ENCODE measurements at regions not wholly inside any gene's neighbourhood (a gene's known extent, or its start where the extent isn't known, plus 50 kb on each side); places are given as distances from the start of the nearest gene placed in this dataset.
"Not testable (repeated sequence)": the region's sequence is repeated elsewhere in the genome, so short reads cannot be mapped to it uniquely, and the experiment has no call there.

DNA sequence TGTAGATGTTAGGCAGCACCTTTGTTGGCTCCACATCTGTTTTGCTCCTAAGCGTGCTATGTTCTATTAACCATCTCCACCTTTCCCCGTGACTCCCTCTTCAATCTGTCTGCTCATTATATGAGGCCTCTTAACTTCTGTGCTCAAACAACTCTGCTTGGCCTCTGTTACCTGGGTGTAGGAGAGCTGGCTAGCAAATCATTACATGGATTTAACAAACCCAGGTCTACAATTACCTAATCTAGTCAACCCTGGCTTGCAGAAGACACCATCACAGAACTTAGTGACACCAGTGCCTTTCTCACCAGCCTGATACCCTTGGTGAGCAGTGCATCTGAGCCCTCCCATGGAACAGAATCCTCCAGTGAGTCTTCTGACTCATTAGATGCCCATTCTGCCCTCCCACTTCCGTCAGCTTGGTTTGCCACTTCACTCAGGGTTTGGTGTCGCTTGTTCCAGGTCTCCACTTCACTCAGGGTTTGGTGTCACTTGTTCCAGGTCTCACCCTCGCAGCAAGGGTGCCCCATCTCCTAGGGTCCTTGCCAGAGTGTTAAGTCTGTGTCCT, 92.0 kb upstream of the KIF26B start:
- H3K27ac ChIP-seq (ENCODE audit: low read length), result no peak overlapping the region
- peaks cover 9% of the 10 kb centered on the region for H3K4me1 ChIP-seq (ENCODE audit: control insufficient read depth, insufficient read depth, low read length)
- H3K27me3 ChIP-seq (ENCODE audit: control insufficient read depth in 1 of 2, insufficient read depth in 2 of 2, low read length in 2 of 2), result no peaks in the 10 kb centered on the region
- no peak overlapping the region for H3K9ac ChIP-seq (ENCODE audit: low read length in 2 of 2)
- H3K36me3 ChIP-seq (ENCODE audit: control insufficient read depth in 2 of 2, insufficient read depth in 2 of 2, low read length in 2 of 2), result no peaks in the 10 kb centered on the region
- no peak overlapping the region for H3K4me3 ChIP-seq (ENCODE audit: low read length in 2 of 2)
- no peaks in the 10 kb centered on the region for H3K9me3 ChIP-seq (ENCODE audit: control insufficient read depth in 2 of 2, low read length in 2 of 2)

DNA sequence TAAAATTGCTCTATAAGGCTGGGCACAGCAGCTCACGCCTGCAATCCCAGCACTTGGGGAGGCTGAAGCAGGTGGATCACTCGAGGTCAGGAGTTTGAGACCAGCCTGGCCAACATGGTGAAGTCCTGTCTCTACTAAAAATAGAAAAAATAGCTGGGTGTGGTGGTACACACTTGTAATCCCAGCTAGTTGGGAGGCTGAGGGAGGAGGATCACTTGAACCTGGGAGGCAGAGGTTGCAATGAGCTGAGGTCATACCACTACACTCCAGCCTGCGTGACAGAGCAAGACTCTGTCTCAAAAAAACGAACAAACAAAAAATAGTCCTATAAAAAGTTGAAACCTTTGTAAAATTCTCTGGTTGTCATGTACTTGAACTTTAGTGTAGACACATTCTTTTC, 93.0 kb upstream of the KIF26B start:
- not testable (repeated sequence) for H3K9me3 ChIP-seq (ENCODE audit: control insufficient read depth in 2 of 2, low read length in 2 of 2); H3K27me3 ChIP-seq (ENCODE audit: control insufficient read depth in 1 of 2, insufficient read depth in 2 of 2, low read length in 2 of 2); H3K4me1 ChIP-seq (ENCODE audit: control insufficient read depth, insufficient read depth, low read length); H3K27ac ChIP-seq (ENCODE audit: low read length); H3K9ac ChIP-seq (ENCODE audit: low read length in 2 of 2); H3K4me3 ChIP-seq (ENCODE audit: low read length in 2 of 2); H3K36me3 ChIP-seq (ENCODE audit: control insufficient read depth in 2 of 2, insufficient read depth in 2 of 2, low read length in 2 of 2)

DNA sequence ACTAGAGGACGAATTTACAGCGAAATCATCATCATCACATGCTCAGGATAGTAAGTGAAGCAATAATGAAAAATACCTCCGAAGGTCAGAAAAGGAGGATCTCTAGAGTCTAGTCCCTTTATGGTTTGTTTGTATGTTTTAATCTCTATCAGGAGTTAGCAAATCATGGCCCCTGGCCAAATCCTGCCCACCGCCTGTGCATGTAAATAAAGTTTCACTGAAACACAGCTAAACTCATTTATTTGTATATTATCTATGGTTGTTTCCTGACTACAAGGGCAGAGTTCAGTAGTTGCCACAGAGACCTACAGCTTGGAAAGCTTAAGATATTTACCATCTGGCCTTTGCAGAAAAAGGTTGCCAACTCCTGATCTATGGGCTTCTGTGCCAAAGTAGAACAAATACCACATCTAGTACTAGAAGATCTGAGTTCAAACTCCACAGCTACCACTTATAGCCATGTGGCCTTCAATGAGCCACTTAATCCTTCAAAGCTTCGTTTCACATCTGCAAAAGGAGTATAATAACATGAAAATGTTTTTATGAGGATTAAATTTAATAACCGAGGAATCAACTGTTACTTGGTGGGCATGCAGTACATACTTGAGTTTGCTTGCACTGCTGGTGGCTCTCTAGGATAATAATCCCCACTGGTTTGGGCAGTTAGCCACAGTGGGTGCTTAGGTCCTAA, 94.0 kb upstream of the KIF26B start:
- H3K9me3 ChIP-seq (ENCODE audit: control insufficient read depth in 2 of 2, low read length in 2 of 2), result no peaks in the 10 kb centered on the region
- H3K36me3 ChIP-seq (ENCODE audit: control insufficient read depth in 2 of 2, insufficient read depth in 2 of 2, low read length in 2 of 2), result no peaks in the 10 kb centered on the region
- no peak overlapping the region for H3K27ac ChIP-seq (ENCODE audit: low read length)
- H3K4me3 ChIP-seq (ENCODE audit: low read length in 2 of 2), result no peak overlapping the region
- peaks cover 9% of the 10 kb centered on the region for H3K4me1 ChIP-seq (ENCODE audit: control insufficient read depth, insufficient read depth, low read length)
- no peak overlapping the region for H3K9ac ChIP-seq (ENCODE audit: low read length in 2 of 2)
- no peaks in the 10 kb centered on the region for H3K27me3 ChIP-seq (ENCODE audit: control insufficient read depth in 1 of 2, insufficient read depth in 2 of 2, low read length in 2 of 2)

DNA sequence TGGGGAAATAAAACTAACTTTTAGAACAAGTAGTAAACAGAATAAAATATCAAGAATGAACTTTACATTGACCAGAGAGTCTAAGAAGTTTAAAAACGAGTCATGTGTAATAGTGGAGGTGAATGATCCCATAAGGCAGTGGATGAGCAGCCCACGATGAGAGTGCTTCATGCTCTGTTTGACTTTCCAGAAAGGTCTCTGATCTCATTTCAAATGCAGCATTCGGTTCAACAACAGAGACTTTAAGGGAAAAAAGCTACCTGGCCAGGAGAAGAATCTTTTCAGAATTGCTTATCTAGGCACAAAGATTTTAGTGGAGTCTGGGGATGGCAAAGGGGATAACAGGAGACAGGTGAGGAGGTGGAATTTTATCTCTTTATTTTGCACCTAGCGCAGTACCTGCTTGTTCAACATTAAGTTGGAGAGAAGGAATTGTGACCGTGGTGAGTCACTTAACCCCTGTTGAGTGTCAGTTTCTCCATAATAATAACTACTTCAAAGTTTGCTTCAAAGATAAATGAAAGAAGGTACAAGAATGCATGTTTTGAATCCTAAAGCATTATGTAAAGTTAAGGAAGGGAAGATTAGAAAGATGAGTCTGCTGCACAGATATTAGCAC, 94.9 kb upstream of the KIF26B start:
- no peaks in the 10 kb centered on the region for H3K36me3 ChIP-seq (ENCODE audit: control insufficient read depth in 2 of 2, insufficient read depth in 2 of 2, low read length in 2 of 2)
- no peak overlapping the region for H3K9ac ChIP-seq (ENCODE audit: low read length in 2 of 2)
- no peak overlapping the region for H3K27ac ChIP-seq (ENCODE audit: low read length)
- H3K27me3 ChIP-seq (ENCODE audit: control insufficient read depth in 1 of 2, insufficient read depth in 2 of 2, low read length in 2 of 2), result no peaks in the 10 kb centered on the region
- H3K9me3 ChIP-seq (ENCODE audit: control insufficient read depth in 2 of 2, low read length in 2 of 2), result no peaks in the 10 kb centered on the region
- H3K4me1 ChIP-seq (ENCODE audit: control insufficient read depth, insufficient read depth, low read length), result peaks cover 9% of the 10 kb centered on the region
- H3K4me3 ChIP-seq (ENCODE audit: low read length in 2 of 2), result no peak overlapping the region

DNA sequence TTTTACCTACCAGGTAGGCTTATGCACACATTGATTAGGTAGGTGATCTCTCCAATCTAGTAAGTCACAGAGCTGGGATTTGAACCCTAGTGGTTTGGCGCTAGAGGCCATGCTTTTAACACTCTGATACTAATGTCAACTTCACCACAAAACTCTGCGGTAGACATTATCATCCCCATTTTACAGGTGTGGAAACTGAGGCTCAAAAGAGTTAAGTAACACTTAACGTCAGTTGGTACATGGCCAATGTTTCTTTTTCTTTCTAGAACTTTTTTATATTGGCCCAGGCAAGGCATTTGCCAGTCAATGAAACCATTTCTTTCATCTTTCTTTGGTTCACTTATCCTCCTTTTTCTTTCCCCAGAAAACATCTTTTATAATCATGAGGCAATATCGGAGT, 95.9 kb upstream of the KIF26B start:
- no peaks in the 10 kb centered on the region for H3K9me3 ChIP-seq (ENCODE audit: control insufficient read depth in 2 of 2, low read length in 2 of 2)
- H3K4me1 ChIP-seq (ENCODE audit: control insufficient read depth, insufficient read depth, low read length), result peaks cover 9% of the 10 kb centered on the region
- no peak overlapping the region for H3K27ac ChIP-seq (ENCODE audit: low read length)
- no peaks in the 10 kb centered on the region for H3K27me3 ChIP-seq (ENCODE audit: control insufficient read depth in 1 of 2, insufficient read depth in 2 of 2, low read length in 2 of 2)
- no peaks in the 10 kb centered on the region for H3K36me3 ChIP-seq (ENCODE audit: control insufficient read depth in 2 of 2, insufficient read depth in 2 of 2, low read length in 2 of 2)
- H3K9ac ChIP-seq (ENCODE audit: low read length in 2 of 2), result no peak overlapping the region
- no peak overlapping the region for H3K4me3 ChIP-seq (ENCODE audit: low read length in 2 of 2)

DNA sequence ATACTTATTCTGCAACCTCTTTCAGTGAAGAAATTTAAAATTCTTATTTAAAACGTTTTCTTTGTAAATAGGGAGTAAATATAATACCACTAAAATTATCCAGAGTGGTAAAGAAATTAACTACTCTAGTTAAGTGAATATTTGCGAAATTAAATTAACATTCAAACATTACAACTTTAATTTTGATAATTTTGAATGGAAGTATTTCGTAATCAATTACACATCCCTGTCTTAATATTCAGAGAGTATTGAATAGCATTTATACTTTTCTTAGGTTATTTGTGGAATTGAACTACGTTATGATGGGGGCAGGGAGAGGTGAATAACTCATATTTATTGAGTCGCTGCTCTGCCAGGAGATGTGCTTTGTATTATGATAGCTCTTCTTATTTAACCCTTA, 96.3 kb upstream of the KIF26B start:
- peaks cover 9% of the 10 kb centered on the region for H3K4me1 ChIP-seq (ENCODE audit: control insufficient read depth, insufficient read depth, low read length)
- no peak overlapping the region for H3K9ac ChIP-seq (ENCODE audit: low read length in 2 of 2)
- H3K27me3 ChIP-seq (ENCODE audit: control insufficient read depth in 1 of 2, insufficient read depth in 2 of 2, low read length in 2 of 2), result no peaks in the 10 kb centered on the region
- no peak overlapping the region for H3K27ac ChIP-seq (ENCODE audit: low read length)
- H3K4me3 ChIP-seq (ENCODE audit: low read length in 2 of 2), result no peak overlapping the region
- no peaks in the 10 kb centered on the region for H3K36me3 ChIP-seq (ENCODE audit: control insufficient read depth in 2 of 2, insufficient read depth in 2 of 2, low read length in 2 of 2)
- no peaks in the 10 kb centered on the region for H3K9me3 ChIP-seq (ENCODE audit: control insufficient read depth in 2 of 2, low read length in 2 of 2)

DNA sequence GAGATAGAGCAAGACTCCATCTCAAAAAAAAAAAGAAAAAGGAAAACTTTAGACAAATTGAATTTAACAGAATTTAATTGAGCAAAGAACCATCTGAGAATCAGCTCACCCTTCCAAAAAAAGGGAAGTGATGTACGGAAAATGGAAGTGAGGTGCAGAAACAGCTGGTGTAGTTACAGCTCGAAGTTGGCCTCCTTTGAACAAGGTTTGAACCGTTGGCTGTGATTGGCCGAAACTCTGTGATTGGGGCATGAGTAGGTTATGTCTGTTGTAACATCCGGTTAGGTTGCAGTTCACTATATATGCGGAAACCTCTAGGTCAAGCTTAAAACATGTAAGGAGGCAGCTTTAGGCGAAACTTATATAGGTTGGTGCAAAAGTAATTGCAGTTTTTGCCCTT, 97.9 kb upstream of the KIF26B start:
- peaks cover 9% of the 10 kb centered on the region for H3K4me1 ChIP-seq (ENCODE audit: control insufficient read depth, insufficient read depth, low read length)

DNA sequence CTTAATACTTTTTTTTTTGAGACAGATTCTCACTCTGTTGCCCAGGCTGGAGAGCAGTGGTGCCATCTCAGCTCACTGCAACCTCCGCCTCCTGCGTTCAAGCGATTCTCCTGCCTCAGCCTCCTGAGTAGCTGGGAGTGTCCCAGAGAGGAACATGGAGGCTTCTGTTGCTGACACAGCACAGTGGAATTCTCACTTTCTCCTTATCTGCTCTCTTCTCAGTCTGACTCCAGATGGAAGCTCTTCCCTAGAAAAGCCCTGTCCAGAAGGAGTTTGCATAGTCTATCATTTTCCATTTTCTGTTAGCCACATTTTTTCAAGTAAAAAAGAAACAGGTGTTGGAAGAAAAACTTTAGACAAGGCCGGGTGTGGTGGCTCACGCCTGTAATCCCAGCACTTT, 98.5 kb upstream of the KIF26B start:
- not testable (repeated sequence) for H3K4me1 ChIP-seq (ENCODE audit: control insufficient read depth, insufficient read depth, low read length); H3K4me3 ChIP-seq (ENCODE audit: low read length in 2 of 2); H3K27me3 ChIP-seq (ENCODE audit: control insufficient read depth in 1 of 2, insufficient read depth in 2 of 2, low read length in 2 of 2); H3K9me3 ChIP-seq (ENCODE audit: control insufficient read depth in 2 of 2, low read length in 2 of 2); H3K27ac ChIP-seq (ENCODE audit: low read length); H3K9ac ChIP-seq (ENCODE audit: low read length in 2 of 2); H3K36me3 ChIP-seq (ENCODE audit: control insufficient read depth in 2 of 2, insufficient read depth in 2 of 2, low read length in 2 of 2)

More for the DNA sequence above, 97.9 kb upstream of the KIF26B start:
- no peaks in the 10 kb centered on the region for H3K9me3 ChIP-seq (ENCODE audit: control insufficient read depth in 2 of 2, low read length in 2 of 2)
- H3K27ac ChIP-seq (ENCODE audit: low read length), result no peak overlapping the region
- H3K9ac ChIP-seq (ENCODE audit: low read length in 2 of 2), result no peak overlapping the region
- H3K4me3 ChIP-seq (ENCODE audit: low read length in 2 of 2), result no peak overlapping the region
- no peaks in the 10 kb centered on the region for H3K27me3 ChIP-seq (ENCODE audit: control insufficient read depth in 1 of 2, insufficient read depth in 2 of 2, low read length in 2 of 2)
- H3K36me3 ChIP-seq (ENCODE audit: control insufficient read depth in 2 of 2, insufficient read depth in 2 of 2, low read length in 2 of 2), result no peaks in the 10 kb centered on the region

DNA sequence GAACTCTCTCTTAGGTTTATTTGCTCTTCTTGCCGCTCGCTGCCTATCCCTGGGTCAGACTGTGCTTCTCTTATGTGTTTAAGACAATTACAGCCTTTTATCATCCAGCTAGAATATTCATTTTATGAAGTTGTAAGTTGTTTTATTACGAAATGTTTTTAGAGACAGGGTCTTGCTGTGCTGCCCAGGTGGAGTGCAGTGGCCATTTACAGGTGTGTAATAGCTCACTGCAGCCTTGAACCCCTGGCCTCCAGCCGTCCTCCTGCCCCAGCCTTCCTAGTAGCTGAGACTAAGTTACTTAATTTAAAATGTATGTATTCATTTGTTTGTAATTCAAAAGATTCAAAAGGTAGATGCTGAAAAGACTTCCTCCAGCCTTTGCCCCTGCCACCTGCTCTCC, 99.0 kb upstream of the KIF26B start:
- H3K4me1 ChIP-seq (ENCODE audit: control insufficient read depth, insufficient read depth, low read length), result peaks cover 4% of the 10 kb centered on the region
- no peak overlapping the region for H3K9ac ChIP-seq (ENCODE audit: low read length in 2 of 2)

DNA sequence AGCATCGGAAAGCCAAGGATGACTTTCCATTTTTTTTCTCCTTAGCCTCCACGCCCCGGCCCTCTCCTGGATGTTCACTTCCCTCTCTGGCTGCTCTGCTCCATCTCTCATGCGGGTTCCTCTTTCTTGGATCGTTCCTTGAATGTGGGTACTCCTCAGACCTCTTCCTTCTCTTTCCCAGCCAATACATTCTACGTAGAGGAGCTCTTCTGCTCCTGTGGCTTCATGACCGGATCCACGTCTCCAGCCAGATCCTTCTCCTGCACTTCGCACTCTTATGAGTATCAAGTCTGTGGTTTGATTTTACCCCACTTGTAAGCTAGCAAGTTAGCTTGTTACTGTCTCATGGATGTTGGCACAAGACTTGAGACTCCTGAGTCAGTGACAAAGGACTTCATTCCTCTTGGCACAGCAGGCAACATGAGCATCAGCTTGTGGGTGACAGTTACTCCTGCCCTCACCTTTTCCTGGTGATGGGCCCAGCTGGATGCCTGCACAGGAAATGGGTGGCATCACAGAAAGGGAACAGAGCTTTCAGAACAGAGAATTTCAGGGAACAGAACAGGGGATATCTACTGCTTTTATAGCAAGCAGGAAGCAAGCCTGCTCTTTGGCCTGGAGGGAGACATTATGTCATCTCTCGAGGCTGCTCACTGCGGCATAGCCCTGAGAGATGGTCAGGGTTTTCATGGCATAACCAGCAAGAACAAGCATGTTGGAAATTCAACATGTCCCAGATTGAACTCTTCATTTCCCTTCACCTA, 100.1 kb upstream of the KIF26B start:
- Histone ChIP-seq H3K27ac (ENCODE audit: low read length) (no peak overlapping the region), H3K4me1 (ENCODE audit: control insufficient read depth, insufficient read depth, low read length) (no peaks in the 10 kb centered on the region)

More for the DNA sequence above, 99.0 kb upstream of the KIF26B start:
- H3K36me3 ChIP-seq (ENCODE audit: control insufficient read depth in 2 of 2, insufficient read depth in 2 of 2, low read length in 2 of 2), result no peaks in the 10 kb centered on the region
- H3K4me3 ChIP-seq (ENCODE audit: low read length in 2 of 2), result no peak overlapping the region
- no peaks in the 10 kb centered on the region for H3K27me3 ChIP-seq (ENCODE audit: control insufficient read depth in 1 of 2, insufficient read depth in 2 of 2, low read length in 2 of 2)
- no peaks in the 10 kb centered on the region for H3K9me3 ChIP-seq (ENCODE audit: control insufficient read depth in 2 of 2, low read length in 2 of 2)
- H3K27ac ChIP-seq (ENCODE audit: low read length), result no peak overlapping the region

More for the DNA sequence above, 100.1 kb upstream of the KIF26B start:
- Histone ChIP-seq H3K9ac (ENCODE audit: low read length in 2 of 2) (no peak overlapping the region), H3K9me3 (ENCODE audit: control insufficient read depth in 2 of 2, low read length in 2 of 2) (no peaks in the 10 kb centered on the region), H3K27me3 (ENCODE audit: control insufficient read depth in 1 of 2, insufficient read depth in 2 of 2, low read length in 2 of 2) (no peaks in the 10 kb centered on the region), H3K4me3 (ENCODE audit: low read length in 2 of 2) (no peak overlapping the region), H3K36me3 (ENCODE audit: control insufficient read depth in 2 of 2, insufficient read depth in 2 of 2, low read length in 2 of 2) (no peaks in the 10 kb centered on the region)
